NOMO-1 (cell line): ENCODE measurements at regions not wholly inside any gene's neighbourhood (a gene's known extent, or its start where the extent isn't known, plus 50 kb on each side); places are given as distances from the start of the nearest gene placed in this dataset.

Experiments
- DNase-seq, 2 experiments: peaks; one replicate each; lab custom pipeline; 2025; ENCODE audit not compliant: unreplicated experiment in 2 of 2; lab: John Stamatoyannopoulos, UW

GRCh38 chr1:163013826-163014600 lies 55.1 kb upstream of the RGS4 start:
- no peak for DNase-seq

GRCh38 chr1:163006051-163006834 lies 62.9 kb upstream of the RGS4 start:
- no peak for DNase-seq

- DNase-seq: no peak
Measured at GRCh38 chr1:162997499-162998285, 71.5 kb upstream of the RGS4 start.

GRCh38 chr1:162996261-162996660 lies 72.9 kb upstream of the RGS4 start:
- DNase-seq: no peak

- no peak for DNase-seq
Measured at GRCh38 chr1:162994921-162995320, 74.2 kb upstream of the RGS4 start.

- no peak for DNase-seq
Measured at GRCh38 chr1:162993846-162994245, 75.3 kb upstream of the RGS4 start.

- no peak for DNase-seq
Measured at GRCh38 chr1:162992945-162993344, 76.2 kb upstream of the RGS4 start.

GRCh38 chr1:162991444-162991843 lies 77.7 kb upstream of the RGS4 start:
- DNase-seq: no peak

GRCh38 chr1:162990665-162991064 lies 78.5 kb upstream of the RGS4 start:
- no peak for DNase-seq

GRCh38 chr1:162988869-162989268 lies 80.3 kb upstream of the RGS4 start:
- no peak for DNase-seq

- no peak for DNase-seq
Measured at GRCh38 chr1:162987866-162988265, 81.3 kb upstream of the RGS4 start.

GRCh38 chr1:162985816-162986435 lies 83.2 kb upstream of the RGS4 start:
- no peak for DNase-seq

GRCh38 chr1:162984699-162985098 lies 84.5 kb upstream of the RGS4 start:
- no peak for DNase-seq

- DNase-seq: no peak
Measured at GRCh38 chr1:162983671-162984425, 85.3 kb upstream of the RGS4 start.

- DNase-seq: no peak
Measured at GRCh38 chr1:162982364-162982763, 86.8 kb upstream of the RGS4 start.

GRCh38 chr1:162977944-162978568 lies 91.1 kb upstream of the RGS4 start:
- DNase-seq: no peak

- no peak for DNase-seq
Measured at GRCh38 chr1:162976628-162977027, 92.5 kb upstream of the RGS4 start.

GRCh38 chr1:162974810-162975209 lies 94.4 kb upstream of the RGS4 start:
- no peak for DNase-seq

- no peak for DNase-seq
Measured at GRCh38 chr1:162973381-162973795, 95.8 kb upstream of the RGS4 start.

- DNase-seq: no peak
Measured at GRCh38 chr1:162972773-162973172, 96.4 kb upstream of the RGS4 start.
